ENCODE measurements at regions not wholly inside any gene's neighbourhood (a gene's known extent, or its start where the extent isn't known, plus 50 kb on each side); places are given as distances from the start of the nearest gene placed in this dataset.

- Histone ChIP-seq H3K36me3 (ENCODE audit: control insufficient read depth in 1 of 2, insufficient read depth in 2 of 2, low read length in 2 of 2) (no peaks in the 10 kb centered on the region), H3K4me2 (ENCODE audit: low read length) (no peak overlapping the region), H3K9ac (ENCODE audit: low read length) (no peak overlapping the region), H3K27me3 (ENCODE audit: insufficient read depth, low read length) (no peaks in the 10 kb centered on the region), H4K20me1 (ENCODE audit: insufficient read depth) (no peaks in the 10 kb centered on the region), H3K4me1 (ENCODE audit: control insufficient read depth in 1 of 2, insufficient read depth in 2 of 2, low read length in 2 of 2) (no peaks in the 10 kb centered on the region), H3K4me3 (replicated peaks in 1 of 2; ENCODE audit: low read depth in 1 of 2, low read length in 2 of 2) (no peak overlapping the region), H3K79me2 (ENCODE audit: insufficient read depth, low read length) (no peaks in the 10 kb centered on the region), H3K9me2 (ENCODE audit: insufficient read depth) (no peaks in the 10 kb centered on the region), H2AFZ (ENCODE audit: low read depth, low read length, poor library complexity, severe bottlenecking) (no peak overlapping the region), H3K9me3 (ENCODE audit: control insufficient read depth in 1 of 2, insufficient read depth in 1 of 2, low read depth in 1 of 2, low read length in 2 of 2) (no peaks in the 10 kb centered on the region; a peak in 1 of 4 replicates), H3K27ac (ENCODE audit: low read depth, low read length) (no peak overlapping the region)
- no peak for DNase-seq (ENCODE audit: low read depth, low spot score)
- intact Hi-C loops (cut with micrococcal nuclease) = no loop called here
- ChIA-PET CTCF (no interaction called here), POLR2A (no interaction called here), RAD21 (ENCODE audit: low non-redundant PET in 1 of 2, low total read pairs in 2 of 2, uncharacterized antibody in 2 of 2, unreplicated experiment in 2 of 2) (no interaction called here)
- TF ChIP-seq REST (IDR thresholded peaks at IDR 0.05; ENCODE audit: low read depth) (no peak), CEBPB (IDR thresholded peaks at IDR 0.05; ENCODE audit: low read depth) (no peak), FOSL1 (IDR thresholded peaks at IDR 0.05; ENCODE audit: low read depth) (no peak), YY1 (IDR thresholded peaks at IDR 0.05; ENCODE audit: extremely low read depth, insufficient replicate concordance, low read depth, low read length) (no peak), MAX (IDR thresholded peaks at IDR 0.05) (no peak), POLR2A (IDR thresholded peaks at IDR 0.05; ENCODE audit: borderline replicate concordance, extremely low read depth, insufficient read depth, insufficient read length) (no peak), SP1 (IDR thresholded peaks at IDR 0.05; ENCODE audit: low read depth) (no peak), SRF (IDR thresholded peaks at IDR 0.05; ENCODE audit: low read depth) (no peak), ZNF274 (IDR thresholded peaks at IDR 0.05; ENCODE audit: low read depth, low read length) (no peak), ZBTB33 (IDR thresholded peaks at IDR 0.05; ENCODE audit: extremely low read depth, insufficient replicate concordance, low read length) (no peak), CBX3 (IDR thresholded peaks at IDR 0.05; ENCODE audit: low read depth) (no peak), ZFX (IDR thresholded peaks at IDR 0.05) (no peak), CTCF (IDR thresholded peaks at IDR 0.05 in 2 of 3, conservative IDR thresholded peaks at IDR 0.05 in 1 of 3; ENCODE audit: borderline replicate concordance in 1 of 3, insufficient read depth in 1 of 3, low read depth in 2 of 3, low read length in 2 of 3) (no peak), EZH2phosphoT487 (IDR thresholded peaks at IDR 0.05; ENCODE audit: borderline replicate concordance) (no peak)
- no TSS peak for BruUV-seq (replicated peaks)
- ATAC-seq = no peak
Measured at GRCh38 chr16:13306161-13306995, 405.0 kb downstream of the SHISA9 start.
